ENCODE measurements at regions not wholly inside any gene's neighbourhood (a gene's known extent, or its start where the extent isn't known, plus 50 kb on each side); places are given as distances from the start of the nearest gene placed in this dataset.

DNA sequence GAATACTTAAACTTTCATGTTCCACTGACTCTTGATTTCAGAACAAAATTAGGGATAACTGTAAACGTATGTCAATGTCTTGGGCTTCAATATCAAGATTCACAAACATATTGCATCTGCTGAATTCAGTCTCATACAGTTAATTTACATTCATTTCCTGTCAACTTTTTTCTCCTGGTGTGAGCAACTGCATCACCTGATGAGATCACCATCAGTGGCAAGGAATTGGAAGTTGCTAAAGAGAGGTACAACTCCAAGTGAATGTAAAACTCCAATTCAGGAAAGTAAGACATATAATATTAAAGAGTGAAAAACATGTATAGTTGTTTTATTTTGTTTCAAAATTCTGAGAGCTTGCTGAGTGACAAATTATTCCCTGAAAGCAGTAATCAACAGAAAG, 1336.2 kb upstream of the C9orf72 start (continued):
- TF ChIP-seq, protein P1, sequence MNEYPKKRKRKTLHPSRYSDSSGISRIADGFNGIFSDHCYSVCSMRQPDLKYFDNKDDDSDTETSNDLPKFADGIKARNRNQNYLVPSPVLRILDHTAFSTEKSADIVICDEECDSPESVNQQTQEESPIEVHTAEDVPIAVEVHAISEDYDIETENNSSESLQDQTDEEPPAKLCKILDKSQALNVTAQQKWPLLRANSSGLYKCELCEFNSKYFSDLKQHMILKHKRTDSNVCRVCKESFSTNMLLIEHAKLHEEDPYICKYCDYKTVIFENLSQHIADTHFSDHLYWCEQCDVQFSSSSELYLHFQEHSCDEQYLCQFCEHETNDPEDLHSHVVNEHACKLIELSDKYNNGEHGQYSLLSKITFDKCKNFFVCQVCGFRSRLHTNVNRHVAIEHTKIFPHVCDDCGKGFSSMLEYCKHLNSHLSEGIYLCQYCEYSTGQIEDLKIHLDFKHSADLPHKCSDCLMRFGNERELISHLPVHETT (tag by site-specific recombination; IDR thresholded peaks at IDR 0.05), result no peak

DNA sequence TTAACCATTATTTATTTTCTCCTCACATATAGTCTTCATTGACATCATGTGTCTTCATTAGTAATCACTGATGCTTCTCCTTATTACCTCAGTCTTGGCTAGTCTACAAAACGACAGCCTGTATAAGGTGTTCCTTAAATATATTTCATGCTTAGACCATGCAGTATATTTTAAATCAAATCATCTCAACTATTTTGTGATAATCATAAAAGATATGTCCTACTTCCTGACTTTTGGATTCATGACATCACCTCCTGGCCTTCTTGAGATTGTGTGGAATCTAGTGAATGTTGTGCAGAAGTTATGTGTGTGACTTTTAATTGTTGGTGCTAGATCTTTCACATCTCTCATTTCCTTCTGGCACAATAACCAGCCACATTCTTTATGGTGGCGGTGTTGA, 1339.3 kb upstream of the C9orf72 start:
- Histone ChIP-seq H3K36me3 (ENCODE audit: control insufficient read depth in 2 of 2, insufficient read depth in 1 of 2, low read length in 2 of 2) (no peaks in the 10 kb centered on the region), H3K27ac (ENCODE audit: extremely low read depth, low read depth, low read length) (no peak overlapping the region), H3K4me3 (ENCODE audit: low read depth, low read length) (no peak overlapping the region), H3K9me3 (ENCODE audit: control insufficient read depth, insufficient read depth, low read depth, low read length) (no peaks in the 10 kb centered on the region), H3K4me1 (ENCODE audit: control insufficient read depth, insufficient read depth, low read length) (no peaks in the 10 kb centered on the region)
- TF ChIP-seq ZNF549 (tag by site-specific recombination; IDR thresholded peaks at IDR 0.05) (no peak), ZNF624 (tag by site-specific recombination; IDR thresholded peaks at IDR 0.05) (no peak), ZNF785 (tag by site-specific recombination; IDR thresholded peaks at IDR 0.05) (no peak), BCL11B (tag by site-specific recombination; IDR thresholded peaks at IDR 0.05; ENCODE audit: low read depth) (no peak), ZNF514 (tag by site-specific recombination; IDR thresholded peaks at IDR 0.05) (no peak), ZNF777 (tag by site-specific recombination; IDR thresholded peaks at IDR 0.05; ENCODE audit: borderline replicate concordance) (no peak), WT1 (tag by site-specific recombination; IDR thresholded peaks at IDR 0.05) (no peak), KLF10 (tag by site-specific recombination; IDR thresholded peaks at IDR 0.05) (no peak), ZFHX2 (tag by site-specific recombination; conservative IDR thresholded peaks at IDR 0.05) (no peak), ZNF114 (tag by site-specific recombination; IDR thresholded peaks at IDR 0.05) (no peak), ZNF404 (tag by site-specific recombination; IDR thresholded peaks at IDR 0.05) (no peak), SCRT1 (tag by site-specific recombination; IDR thresholded peaks at IDR 0.05; ENCODE audit: borderline replicate concordance) (no peak)
- TF ChIP-seq, protein P2, sequence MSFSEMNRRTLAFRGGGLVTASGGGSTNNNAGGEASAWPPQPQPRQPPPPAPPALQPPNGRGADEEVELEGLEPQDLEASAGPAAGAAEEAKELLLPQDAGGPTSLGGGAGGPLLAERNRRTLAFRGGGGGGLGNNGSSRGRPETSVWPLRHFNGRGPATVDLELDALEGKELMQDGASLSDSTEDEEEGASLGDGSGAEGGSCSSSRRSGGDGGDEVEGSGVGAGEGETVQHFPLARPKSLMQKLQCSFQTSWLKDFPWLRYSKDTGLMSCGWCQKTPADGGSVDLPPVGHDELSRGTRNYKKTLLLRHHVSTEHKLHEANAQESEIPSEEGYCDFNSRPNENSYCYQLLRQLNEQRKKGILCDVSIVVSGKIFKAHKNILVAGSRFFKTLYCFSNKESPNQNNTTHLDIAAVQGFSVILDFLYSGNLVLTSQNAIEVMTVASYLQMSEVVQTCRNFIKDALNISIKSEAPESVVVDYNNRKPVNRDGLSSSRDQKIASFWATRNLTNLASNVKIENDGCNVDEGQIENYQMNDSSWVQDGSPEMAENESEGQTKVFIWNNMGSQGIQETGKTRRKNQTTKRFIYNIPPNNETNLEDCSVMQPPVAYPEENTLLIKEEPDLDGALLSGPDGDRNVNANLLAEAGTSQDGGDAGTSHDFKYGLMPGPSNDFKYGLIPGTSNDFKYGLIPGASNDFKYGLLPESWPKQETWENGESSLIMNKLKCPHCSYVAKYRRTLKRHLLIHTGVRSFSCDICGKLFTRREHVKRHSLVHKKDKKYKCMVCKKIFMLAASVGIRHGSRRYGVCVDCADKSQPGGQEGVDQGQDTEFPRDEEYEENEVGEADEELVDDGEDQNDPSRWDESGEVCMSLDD (tag by site-specific recombination; IDR thresholded peaks at IDR 0.05), result no peak
- TF ChIP-seq, protein P3, sequence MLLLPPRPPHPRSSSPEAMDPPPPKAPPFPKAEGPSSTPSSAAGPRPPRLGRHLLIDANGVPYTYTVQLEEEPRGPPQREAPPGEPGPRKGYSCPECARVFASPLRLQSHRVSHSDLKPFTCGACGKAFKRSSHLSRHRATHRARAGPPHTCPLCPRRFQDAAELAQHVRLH (tag by site-specific recombination; IDR thresholded peaks at IDR 0.05), result no peak
- ChIA-PET POLR2A (no interaction called here), CTCF (no interaction called here)

DNA sequence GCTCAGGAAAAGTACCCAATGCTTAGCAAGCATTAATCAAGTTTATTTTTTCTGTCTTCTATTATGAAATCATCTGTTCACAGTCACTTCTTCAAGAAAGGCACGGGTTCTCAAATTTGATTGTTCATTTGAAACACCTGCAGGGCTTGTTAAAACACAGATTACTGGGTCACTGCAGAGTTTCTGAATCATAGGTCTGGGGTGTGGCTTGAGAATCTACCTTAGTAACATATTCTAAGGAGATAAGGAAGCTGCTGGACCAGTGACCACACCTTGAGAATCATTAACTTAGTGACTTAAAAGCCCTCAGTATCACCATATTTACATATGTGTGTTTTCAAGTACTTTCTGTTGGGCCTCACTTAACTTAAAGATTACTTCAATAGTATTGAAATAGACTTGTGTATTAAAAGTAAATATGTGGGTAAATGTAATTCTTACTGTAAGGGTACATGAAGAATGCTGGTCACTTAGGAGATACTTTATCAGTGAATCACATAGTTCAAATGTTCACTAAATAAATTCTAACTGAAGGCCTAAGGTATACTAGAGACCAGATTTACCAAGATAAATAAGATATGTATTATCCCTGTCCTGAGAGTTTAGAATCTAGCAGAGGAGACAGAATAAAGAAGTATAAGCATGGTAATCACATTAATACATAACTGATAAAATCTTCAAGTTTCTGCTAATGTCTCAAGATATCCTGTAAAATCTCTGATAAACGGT, 1342.1 kb upstream of the C9orf72 start:
- Histone ChIP-seq H3K9me3 (ENCODE audit: control insufficient read depth, insufficient read depth, low read depth, low read length) (no peaks in the 10 kb centered on the region), H3K4me1 (ENCODE audit: control insufficient read depth, insufficient read depth, low read length) (no peaks in the 10 kb centered on the region), H3K27ac (ENCODE audit: extremely low read depth, low read depth, low read length) (no peak overlapping the region), H3K4me3 (ENCODE audit: low read depth, low read length) (no peak overlapping the region), H3K36me3 (ENCODE audit: control insufficient read depth in 2 of 2, insufficient read depth in 1 of 2, low read length in 2 of 2) (no peaks in the 10 kb centered on the region)
- ChIA-PET CTCF (no interaction called here), POLR2A (no interaction called here)
- TF ChIP-seq ZNF785 (tag by site-specific recombination; IDR thresholded peaks at IDR 0.05), result no peak
- no peak for TF ChIP-seq ZNF292 (tag by site-specific recombination; IDR thresholded peaks at IDR 0.05; ENCODE audit: borderline replicate concordance, low read depth)
- TF ChIP-seq ZNF555 (tag by site-specific recombination; conservative IDR thresholded peaks at IDR 0.05), result no peak
- no peak for TF ChIP-seq KLF1 (tag by site-specific recombination; IDR thresholded peaks at IDR 0.05)
- no peak for TF ChIP-seq ZNF2 (tag by site-specific recombination; IDR thresholded peaks at IDR 0.05)
- no peak for TF ChIP-seq ZSCAN30 (tag by site-specific recombination; IDR thresholded peaks at IDR 0.05)
- TF ChIP-seq, protein P4, sequence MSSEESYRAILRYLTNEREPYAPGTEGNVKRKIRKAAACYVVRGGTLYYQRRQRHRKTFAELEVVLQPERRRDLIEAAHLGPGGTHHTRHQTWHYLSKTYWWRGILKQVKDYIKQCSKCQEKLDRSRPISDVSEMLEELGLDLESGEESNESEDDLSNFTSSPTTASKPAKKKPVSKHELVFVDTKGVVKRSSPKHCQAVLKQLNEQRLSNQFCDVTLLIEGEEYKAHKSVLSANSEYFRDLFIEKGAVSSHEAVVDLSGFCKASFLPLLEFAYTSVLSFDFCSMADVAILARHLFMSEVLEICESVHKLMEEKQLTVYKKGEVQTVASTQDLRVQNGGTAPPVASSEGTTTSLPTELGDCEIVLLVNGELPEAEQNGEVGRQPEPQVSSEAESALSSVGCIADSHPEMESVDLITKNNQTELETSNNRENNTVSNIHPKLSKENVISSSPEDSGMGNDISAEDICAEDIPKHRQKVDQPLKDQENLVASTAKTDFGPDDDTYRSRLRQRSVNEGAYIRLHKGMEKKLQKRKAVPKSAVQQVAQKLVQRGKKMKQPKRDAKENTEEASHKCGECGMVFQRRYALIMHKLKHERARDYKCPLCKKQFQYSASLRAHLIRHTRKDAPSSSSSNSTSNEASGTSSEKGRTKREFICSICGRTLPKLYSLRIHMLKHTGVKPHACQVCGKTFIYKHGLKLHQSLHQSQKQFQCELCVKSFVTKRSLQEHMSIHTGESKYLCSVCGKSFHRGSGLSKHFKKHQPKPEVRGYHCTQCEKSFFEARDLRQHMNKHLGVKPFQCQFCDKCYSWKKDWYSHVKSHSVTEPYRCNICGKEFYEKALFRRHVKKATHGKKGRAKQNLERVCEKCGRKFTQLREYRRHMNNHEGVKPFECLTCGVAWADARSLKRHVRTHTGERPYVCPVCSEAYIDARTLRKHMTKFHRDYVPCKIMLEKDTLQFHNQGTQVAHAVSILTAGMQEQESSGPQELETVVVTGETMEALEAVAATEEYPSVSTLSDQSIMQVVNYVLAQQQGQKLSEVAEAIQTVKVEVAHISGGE (tag by site-specific recombination; conservative IDR thresholded peaks at IDR 0.05; ENCODE audit: low read depth), result no peak
- no peak for TF ChIP-seq ZNF184 (tag by site-specific recombination; IDR thresholded peaks at IDR 0.05)
- no peak for TF ChIP-seq ZNF626 (tag by site-specific recombination; IDR thresholded peaks at IDR 0.05)

Data from HEK293 (cell line).